ENCODE measurements at regions not wholly inside any gene's neighbourhood (a gene's known extent, or its start where the extent isn't known, plus 50 kb on each side); places are given as distances from the start of the nearest gene placed in this dataset.

DNA sequence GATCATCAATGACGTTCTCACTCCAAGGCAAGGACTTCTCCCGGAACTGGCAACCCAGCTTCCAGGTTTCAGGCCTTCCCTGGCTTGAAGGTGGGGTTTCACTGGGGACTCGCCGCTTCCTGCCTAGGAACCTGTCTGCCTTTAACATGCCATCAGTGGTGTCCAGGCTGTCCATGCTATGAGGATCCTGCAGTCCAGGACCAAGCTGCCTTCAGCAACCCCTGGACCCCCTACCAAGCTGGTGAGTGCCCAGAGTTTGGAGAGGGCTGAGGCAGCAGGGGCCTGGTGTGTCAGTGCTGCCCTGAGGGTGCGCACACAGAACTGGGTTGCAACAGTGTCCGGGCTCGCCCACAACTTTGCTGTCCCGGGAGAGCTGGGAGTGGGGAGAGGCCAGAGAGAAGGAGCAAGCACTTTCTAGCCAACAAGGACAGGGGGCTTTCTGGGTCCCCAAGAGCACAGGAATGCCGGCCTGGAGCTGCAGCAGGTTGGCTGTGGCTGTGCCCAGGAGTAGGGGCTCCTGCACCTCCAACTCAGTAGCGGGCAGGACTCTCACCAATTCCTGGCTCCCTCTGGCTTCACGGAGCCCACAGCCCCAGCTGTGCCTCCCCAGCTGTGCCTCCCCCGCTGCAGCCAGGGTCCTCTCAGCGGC lies 1563.2 kb upstream of the MIR17HG start:
- Histone ChIP-seq H3F3A (ENCODE audit: insufficient read depth) (no peaks in the 10 kb centered on the region), H3K79me2 (ENCODE audit: insufficient read depth, low read length) (no peaks in the 10 kb centered on the region), H3K9me3 (ENCODE audit: insufficient read depth, low read length) (no peaks in the 10 kb centered on the region), H2AFZ (ENCODE audit: low read depth, low read length, severe bottlenecking) (no peak overlapping the region), H4K20me1 (ENCODE audit: low read depth, low read length) (no peaks in the 10 kb centered on the region), H3K4me2 (ENCODE audit: low read depth, low read length, poor library complexity, severe bottlenecking) (no peak overlapping the region), H3K4me3 (ENCODE audit: insufficient read depth, low read length, poor library complexity, severe bottlenecking) (no peak overlapping the region), H3K27ac (ENCODE audit: low read depth, low read length) (no peak overlapping the region), H3K27me3 (ENCODE audit: low read length) (no peaks in the 10 kb centered on the region), H3K9ac (ENCODE audit: low read length) (no peak overlapping the region), H3K36me3 (ENCODE audit: low read length) (no peaks in the 10 kb centered on the region), H3K9me2 (replicated peaks; ENCODE audit: insufficient read depth, low read length) (no peaks in the 10 kb centered on the region)
- no peak for TF ChIP-seq EZH2phosphoT487 (conservative IDR thresholded peaks at IDR 0.05; ENCODE audit: low read length)
- TF ChIP-seq, protein P1, sequence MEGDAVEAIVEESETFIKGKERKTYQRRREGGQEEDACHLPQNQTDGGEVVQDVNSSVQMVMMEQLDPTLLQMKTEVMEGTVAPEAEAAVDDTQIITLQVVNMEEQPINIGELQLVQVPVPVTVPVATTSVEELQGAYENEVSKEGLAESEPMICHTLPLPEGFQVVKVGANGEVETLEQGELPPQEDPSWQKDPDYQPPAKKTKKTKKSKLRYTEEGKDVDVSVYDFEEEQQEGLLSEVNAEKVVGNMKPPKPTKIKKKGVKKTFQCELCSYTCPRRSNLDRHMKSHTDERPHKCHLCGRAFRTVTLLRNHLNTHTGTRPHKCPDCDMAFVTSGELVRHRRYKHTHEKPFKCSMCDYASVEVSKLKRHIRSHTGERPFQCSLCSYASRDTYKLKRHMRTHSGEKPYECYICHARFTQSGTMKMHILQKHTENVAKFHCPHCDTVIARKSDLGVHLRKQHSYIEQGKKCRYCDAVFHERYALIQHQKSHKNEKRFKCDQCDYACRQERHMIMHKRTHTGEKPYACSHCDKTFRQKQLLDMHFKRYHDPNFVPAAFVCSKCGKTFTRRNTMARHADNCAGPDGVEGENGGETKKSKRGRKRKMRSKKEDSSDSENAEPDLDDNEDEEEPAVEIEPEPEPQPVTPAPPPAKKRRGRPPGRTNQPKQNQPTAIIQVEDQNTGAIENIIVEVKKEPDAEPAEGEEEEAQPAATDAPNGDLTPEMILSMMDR (IDR thresholded peaks at IDR 0.05; ENCODE audit: insufficient read depth, low read length, poor library complexity, severe bottlenecking): no peak

DNA sequence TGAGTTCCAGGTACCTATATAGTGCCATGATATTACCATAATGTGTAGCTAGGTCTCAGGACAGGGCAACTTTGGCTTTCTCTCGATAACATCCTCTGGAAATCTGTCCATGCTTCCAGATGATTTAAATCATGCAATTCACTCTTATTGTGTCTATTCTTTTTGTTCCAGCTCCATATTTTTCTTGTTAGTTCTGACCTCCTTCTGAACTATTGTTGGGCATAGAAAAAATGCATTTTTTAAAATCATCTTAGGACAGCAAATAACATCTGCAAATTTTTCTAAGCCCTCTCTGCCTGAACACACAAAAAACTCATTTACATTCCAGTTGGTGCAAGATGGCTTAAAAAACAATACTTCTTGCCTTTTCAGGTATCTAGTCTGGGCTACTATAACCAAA lies 1561.0 kb upstream of the MIR17HG start:
- no peaks in the 10 kb centered on the region for H3F3A ChIP-seq (ENCODE audit: insufficient read depth)
- H3K27me3 ChIP-seq (ENCODE audit: low read length): no peaks in the 10 kb centered on the region
- TF ChIP-seq EZH2phosphoT487 (conservative IDR thresholded peaks at IDR 0.05; ENCODE audit: low read length): no peak
- TF ChIP-seq, protein P1 (IDR thresholded peaks at IDR 0.05; ENCODE audit: insufficient read depth, low read length, poor library complexity, severe bottlenecking): no peak
- H3K9me2 ChIP-seq (replicated peaks; ENCODE audit: insufficient read depth, low read length): no peaks in the 10 kb centered on the region
- no peaks in the 10 kb centered on the region for H3K9me3 ChIP-seq (ENCODE audit: insufficient read depth, low read length)
- H3K27ac ChIP-seq (ENCODE audit: low read depth, low read length): no peak overlapping the region
- H3K4me3 ChIP-seq (ENCODE audit: insufficient read depth, low read length, poor library complexity, severe bottlenecking): no peak overlapping the region
- H2AFZ ChIP-seq (ENCODE audit: low read depth, low read length, severe bottlenecking): no peak overlapping the region
- H3K36me3 ChIP-seq (ENCODE audit: low read length): no peaks in the 10 kb centered on the region
- no peak overlapping the region for H3K4me2 ChIP-seq (ENCODE audit: low read depth, low read length, poor library complexity, severe bottlenecking)
- no peaks in the 10 kb centered on the region for H4K20me1 ChIP-seq (ENCODE audit: low read depth, low read length)
- no peak overlapping the region for H3K9ac ChIP-seq (ENCODE audit: low read length)
- H3K79me2 ChIP-seq (ENCODE audit: insufficient read depth, low read length): no peaks in the 10 kb centered on the region

DNA sequence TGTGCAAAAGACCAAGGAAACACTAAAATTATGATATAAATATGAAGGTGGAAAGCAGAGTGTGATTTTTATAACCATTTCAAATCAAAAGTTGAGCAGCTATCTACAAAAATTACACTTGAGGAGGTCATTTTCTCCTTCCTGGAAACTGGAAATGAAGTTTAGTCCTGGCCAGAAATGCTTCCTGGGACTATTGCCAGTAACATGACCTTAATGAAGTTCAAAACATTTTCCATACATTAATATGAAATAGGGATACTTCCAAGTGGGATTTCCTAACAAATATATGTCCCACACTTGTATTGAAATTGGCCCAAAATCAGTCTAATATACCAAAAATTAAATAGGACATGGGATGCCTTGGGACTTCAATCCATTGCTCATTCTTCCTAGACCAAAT lies 1556.8 kb upstream of the MIR17HG start:
- no peak for TF ChIP-seq EZH2phosphoT487 (conservative IDR thresholded peaks at IDR 0.05; ENCODE audit: low read length)
- TF ChIP-seq, protein P1 (IDR thresholded peaks at IDR 0.05; ENCODE audit: insufficient read depth, low read length, poor library complexity, severe bottlenecking): no peak
- Histone ChIP-seq H3K9ac (ENCODE audit: low read length) (no peak overlapping the region), H3K9me3 (ENCODE audit: insufficient read depth, low read length) (no peaks in the 10 kb centered on the region), H4K20me1 (ENCODE audit: low read depth, low read length) (no peaks in the 10 kb centered on the region), H3K36me3 (ENCODE audit: low read length) (no peaks in the 10 kb centered on the region), H3K4me3 (ENCODE audit: insufficient read depth, low read length, poor library complexity, severe bottlenecking) (no peak overlapping the region), H3K4me2 (ENCODE audit: low read depth, low read length, poor library complexity, severe bottlenecking) (no peak overlapping the region), H3K79me2 (ENCODE audit: insufficient read depth, low read length) (no peaks in the 10 kb centered on the region), H3K27ac (ENCODE audit: low read depth, low read length) (no peak overlapping the region), H3F3A (ENCODE audit: insufficient read depth) (no peaks in the 10 kb centered on the region), H3K9me2 (replicated peaks; ENCODE audit: insufficient read depth, low read length) (no peaks in the 10 kb centered on the region), H2AFZ (ENCODE audit: low read depth, low read length, severe bottlenecking) (no peak overlapping the region), H3K27me3 (ENCODE audit: low read length) (no peaks in the 10 kb centered on the region)
